ENCODE measurements at regions not wholly inside any gene's neighbourhood (a gene's known extent, or its start where the extent isn't known, plus 50 kb on each side); places are given as distances from the start of the nearest gene placed in this dataset.
"Not testable (repeated sequence)": the region's sequence is repeated elsewhere in the genome, so short reads cannot be mapped to it uniquely, and the experiment has no call there.

DNA sequence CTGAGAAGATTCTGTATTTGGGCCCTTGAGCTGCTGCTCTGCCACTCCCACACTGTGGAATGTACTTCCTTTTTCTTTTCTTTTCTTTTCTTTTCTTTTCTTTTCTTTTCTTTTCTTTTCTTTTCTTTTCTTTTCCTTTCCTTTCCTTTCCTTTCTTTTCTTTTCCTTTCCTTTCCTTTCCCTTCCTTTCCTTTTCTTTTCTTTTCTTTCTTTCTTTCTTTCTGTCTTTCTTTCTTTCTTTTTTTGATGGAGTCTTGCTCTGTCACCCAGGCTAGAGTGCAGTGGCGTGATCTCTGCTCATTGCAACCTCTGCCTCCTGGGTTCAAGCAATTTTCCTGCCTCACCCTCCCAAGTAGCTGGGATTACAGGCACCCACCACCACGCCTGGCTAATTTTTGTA lies 89.8 kb downstream of the DNAAF6 start:
- TF ChIP-seq, protein P1, sequence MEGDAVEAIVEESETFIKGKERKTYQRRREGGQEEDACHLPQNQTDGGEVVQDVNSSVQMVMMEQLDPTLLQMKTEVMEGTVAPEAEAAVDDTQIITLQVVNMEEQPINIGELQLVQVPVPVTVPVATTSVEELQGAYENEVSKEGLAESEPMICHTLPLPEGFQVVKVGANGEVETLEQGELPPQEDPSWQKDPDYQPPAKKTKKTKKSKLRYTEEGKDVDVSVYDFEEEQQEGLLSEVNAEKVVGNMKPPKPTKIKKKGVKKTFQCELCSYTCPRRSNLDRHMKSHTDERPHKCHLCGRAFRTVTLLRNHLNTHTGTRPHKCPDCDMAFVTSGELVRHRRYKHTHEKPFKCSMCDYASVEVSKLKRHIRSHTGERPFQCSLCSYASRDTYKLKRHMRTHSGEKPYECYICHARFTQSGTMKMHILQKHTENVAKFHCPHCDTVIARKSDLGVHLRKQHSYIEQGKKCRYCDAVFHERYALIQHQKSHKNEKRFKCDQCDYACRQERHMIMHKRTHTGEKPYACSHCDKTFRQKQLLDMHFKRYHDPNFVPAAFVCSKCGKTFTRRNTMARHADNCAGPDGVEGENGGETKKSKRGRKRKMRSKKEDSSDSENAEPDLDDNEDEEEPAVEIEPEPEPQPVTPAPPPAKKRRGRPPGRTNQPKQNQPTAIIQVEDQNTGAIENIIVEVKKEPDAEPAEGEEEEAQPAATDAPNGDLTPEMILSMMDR (IDR thresholded peaks at IDR 0.05 in 4 of 5, conservative IDR thresholded peaks at IDR 0.05 in 1 of 5) = not testable (repeated sequence)
- not testable (repeated sequence) for TF ChIP-seq POLR2A (IDR thresholded peaks at IDR 0.05)
